PC-9 (cell line): ENCODE measurements at regions not wholly inside any gene's neighbourhood (a gene's known extent, or its start where the extent isn't known, plus 50 kb on each side); places are given as distances from the start of the nearest gene placed in this dataset.

Source experiments
- CTCF ChIP-seq: fragments of 200-600 bp; sonication (generic); conservative IDR thresholded peaks from 2 replicates; pipeline ENCODE4 v1.6.1; 2017; ENCODE audit warnings: mixed run types, antibody characterized with exemption, mild to moderate bottlenecking, moderate library complexity
- EZH2 ChIP-seq: fragments of 200-600 bp; sonication (generic); IDR thresholded peaks from 2 replicates; pipeline ENCODE4 v1.8.0; 2017; ENCODE audit warnings: antibody characterized with exemption, low read depth

GRCh38 chr20:51080516-51080915, 57.6 kb upstream of the KCNG1 start:
- no peak for TF ChIP-seq CTCF
- TF ChIP-seq EZH2, result no peak
